ENCODE measurements at regions not wholly inside any gene's neighbourhood (a gene's known extent, or its start where the extent isn't known, plus 50 kb on each side); places are given as distances from the start of the nearest gene placed in this dataset.

GRCh38 chr3:62997369-62997768 is 122.2 kb upstream of the CADPS start:
- no peak overlapping the region for H3K9ac ChIP-seq (ENCODE audit: low read length)
- no peak overlapping the region for H3K4me2 ChIP-seq (ENCODE audit: low read length)
- BruUV-seq (replicated peaks), result no TSS peak
- no peaks in the 10 kb centered on the region for H3K9me2 ChIP-seq (ENCODE audit: insufficient read depth)
- no peaks in the 10 kb centered on the region for H4K20me1 ChIP-seq (ENCODE audit: insufficient read depth)
- H3K4me3 ChIP-seq (replicated peaks in 1 of 2; ENCODE audit: low read depth in 1 of 2, low read length in 2 of 2), result no peak overlapping the region
- no peak for ATAC-seq
- no peak overlapping the region for H3K27ac ChIP-seq (ENCODE audit: low read depth, low read length)
- ChIA-PET CTCF (no interaction called here), POLR2A (no interaction called here), RAD21 (ENCODE audit: low non-redundant PET in 1 of 2, low total read pairs in 2 of 2, uncharacterized antibody in 2 of 2, unreplicated experiment in 2 of 2) (no interaction called here)
- no peak overlapping the region for H2AFZ ChIP-seq (ENCODE audit: low read depth, low read length, poor library complexity, severe bottlenecking)
- intact Hi-C loops (cut with micrococcal nuclease), result no loop called here
- no peaks in the 10 kb centered on the region for H3K27me3 ChIP-seq (ENCODE audit: insufficient read depth, low read length)
- H3K79me2 ChIP-seq (ENCODE audit: insufficient read depth, low read length), result no peaks in the 10 kb centered on the region
- no peak for DNase-seq (ENCODE audit: low read depth, low spot score)
- no peaks in the 10 kb centered on the region for H3K36me3 ChIP-seq (ENCODE audit: control insufficient read depth in 1 of 2, insufficient read depth in 2 of 2, low read length in 2 of 2)
- TF ChIP-seq FOSL1 (IDR thresholded peaks at IDR 0.05; ENCODE audit: low read depth) (no peak), ELF1 (IDR thresholded peaks at IDR 0.05; ENCODE audit: borderline replicate concordance, low read depth) (no peak)
- H3K4me1 ChIP-seq (ENCODE audit: control insufficient read depth in 1 of 2, insufficient read depth in 2 of 2, low read length in 2 of 2), result no peaks in the 10 kb centered on the region
- H3K9me3 ChIP-seq (ENCODE audit: control insufficient read depth in 1 of 2, insufficient read depth in 1 of 2, low read depth in 1 of 2, low read length in 2 of 2), result no peaks in the 10 kb centered on the region

- Histone ChIP-seq H3K4me1 (ENCODE audit: control insufficient read depth in 1 of 2, insufficient read depth in 2 of 2, low read length in 2 of 2) (no peaks in the 10 kb centered on the region), H2AFZ (ENCODE audit: low read depth, low read length, poor library complexity, severe bottlenecking) (no peak overlapping the region), H3K4me2 (ENCODE audit: low read length) (no peak overlapping the region), H3K27ac (ENCODE audit: low read depth, low read length) (no peak overlapping the region), H3K9me2 (ENCODE audit: insufficient read depth) (no peaks in the 10 kb centered on the region), H3K4me3 (replicated peaks in 1 of 2; ENCODE audit: low read depth in 1 of 2, low read length in 2 of 2) (no peak overlapping the region), H3K36me3 (ENCODE audit: control insufficient read depth in 1 of 2, insufficient read depth in 2 of 2, low read length in 2 of 2) (no peaks in the 10 kb centered on the region), H3K9me3 (ENCODE audit: control insufficient read depth in 1 of 2, insufficient read depth in 1 of 2, low read depth in 1 of 2, low read length in 2 of 2) (no peaks in the 10 kb centered on the region; a peak in 1 of 4 replicates), H3K9ac (ENCODE audit: low read length) (no peak overlapping the region), H3K27me3 (ENCODE audit: insufficient read depth, low read length) (no peaks in the 10 kb centered on the region), H3K79me2 (ENCODE audit: insufficient read depth, low read length) (no peaks in the 10 kb centered on the region), H4K20me1 (ENCODE audit: insufficient read depth) (no peaks in the 10 kb centered on the region)
- RAD21 ChIA-PET (ENCODE audit: low non-redundant PET in 1 of 2, low total read pairs in 2 of 2, uncharacterized antibody in 2 of 2, unreplicated experiment in 2 of 2), result no interaction called here
- no peak for DNase-seq (ENCODE audit: low read depth, low spot score)
- BruUV-seq (replicated peaks), result no TSS peak
- CTCF ChIA-PET, result no interaction called here
- intact Hi-C loops (cut with micrococcal nuclease), result no loop called here
- POLR2A ChIA-PET, result no interaction called here
- ATAC-seq, result no peak
- TF ChIP-seq YY1 (IDR thresholded peaks at IDR 0.05; ENCODE audit: extremely low read depth, insufficient replicate concordance, low read depth, low read length), result no peak
- no peak for TF ChIP-seq TCF7L2 (IDR thresholded peaks at IDR 0.05; ENCODE audit: borderline replicate concordance, extremely low read depth, insufficient read depth, insufficient read length)
- no peak for TF ChIP-seq EZH2 (IDR thresholded peaks at IDR 0.05)
- no peak for TF ChIP-seq ZNF274 (IDR thresholded peaks at IDR 0.05; ENCODE audit: low read depth, low read length)
- TF ChIP-seq SP1 (IDR thresholded peaks at IDR 0.05; ENCODE audit: low read depth), result no peak
- no peak for TF ChIP-seq CBX3 (IDR thresholded peaks at IDR 0.05; ENCODE audit: low read depth)
These were observed 123.9 kb upstream of the CADPS start for GRCh38 chr3:62999158-62999557.
